ENCODE measurements at regions not wholly inside any gene's neighbourhood (a gene's known extent, or its start where the extent isn't known, plus 50 kb on each side); places are given as distances from the start of the nearest gene placed in this dataset.
"Not testable (repeated sequence)": the region's sequence is repeated elsewhere in the genome, so short reads cannot be mapped to it uniquely, and the experiment has no call there.

GRCh38 chr9:30609713-30610112 is 1774.7 kb upstream of the ACO1 start:
- no peak for DNase-seq (ENCODE audit: low read depth in 2 of 2)

GRCh38 chr9:30616782-30617181 is 1767.7 kb upstream of the ACO1 start:
- not testable (repeated sequence) for DNase-seq (ENCODE audit: low read depth in 2 of 2)

- no peak for DNase-seq (ENCODE audit: low read depth in 2 of 2)
These were observed 1761.9 kb upstream of the ACO1 start for GRCh38 chr9:30622561-30622960.

GRCh38 chr9:30628915-30629567 is 1755.4 kb upstream of the ACO1 start:
- DNase-seq (ENCODE audit: low read depth in 2 of 2) = no peak

GRCh38 chr9:30630459-30630858 is 1754.0 kb upstream of the ACO1 start:
- DNase-seq (ENCODE audit: low read depth in 2 of 2) = no peak

- DNase-seq (ENCODE audit: low read depth in 2 of 2) = not testable (repeated sequence)
These were observed 1737.8 kb upstream of the ACO1 start for GRCh38 chr9:30646639-30647038.

GRCh38 chr9:30661925-30662324 is 1722.5 kb upstream of the ACO1 start:
- no peak for DNase-seq (ENCODE audit: low read depth in 2 of 2)

- DNase-seq (ENCODE audit: low read depth in 2 of 2) = no peak
These were observed 1713.5 kb upstream of the ACO1 start for GRCh38 chr9:30670805-30671562.

- DNase-seq (ENCODE audit: low read depth in 2 of 2) = no peak
These were observed 1711.3 kb upstream of the ACO1 start for GRCh38 chr9:30673132-30673531.

GRCh38 chr9:30676651-30677050 is 1707.8 kb upstream of the ACO1 start:
- no peak for DNase-seq (ENCODE audit: low read depth in 2 of 2)

GRCh38 chr9:30677221-30677620 is 1707.2 kb upstream of the ACO1 start:
- DNase-seq (ENCODE audit: low read depth in 2 of 2) = no peak

GRCh38 chr9:30688801-30689200 is 1695.6 kb upstream of the ACO1 start:
- DNase-seq (ENCODE audit: low read depth in 2 of 2) = no peak

- no peak for DNase-seq (ENCODE audit: low read depth in 2 of 2)
These were observed 1686.5 kb upstream of the ACO1 start for GRCh38 chr9:30697958-30698357.

GRCh38 chr9:30711591-30711990 is 1672.9 kb upstream of the ACO1 start:
- no peak for DNase-seq (ENCODE audit: low read depth in 2 of 2)

GRCh38 chr9:30713243-30713642 is 1671.2 kb upstream of the ACO1 start:
- DNase-seq (ENCODE audit: low read depth in 2 of 2) = no peak

- no peak for DNase-seq (ENCODE audit: low read depth in 2 of 2)
These were observed 1670.1 kb upstream of the ACO1 start for GRCh38 chr9:30714389-30714788.

GRCh38 chr9:30718483-30718882 is 1666.0 kb upstream of the ACO1 start:
- no peak for DNase-seq (ENCODE audit: low read depth in 2 of 2)

GRCh38 chr9:30722065-30722464 is 1662.4 kb upstream of the ACO1 start:
- DNase-seq (ENCODE audit: low read depth in 2 of 2) = no peak

- DNase-seq (ENCODE audit: low read depth in 2 of 2) = no peak
These were observed 1660.8 kb upstream of the ACO1 start for GRCh38 chr9:30723656-30724055.

- DNase-seq (ENCODE audit: low read depth in 2 of 2) = no peak
These were observed 1652.4 kb upstream of the ACO1 start for GRCh38 chr9:30732060-30732459.

GRCh38 chr9:30744871-30745270 is 1639.6 kb upstream of the ACO1 start:
- no peak for DNase-seq (ENCODE audit: low read depth in 2 of 2)

- no peak for DNase-seq (ENCODE audit: low read depth in 2 of 2)
These were observed 1637.9 kb upstream of the ACO1 start for GRCh38 chr9:30746589-30746988.

- no peak for DNase-seq (ENCODE audit: low read depth in 2 of 2)
These were observed 1626.7 kb upstream of the ACO1 start for GRCh38 chr9:30757723-30758122.

Data from stimulated activated CD4-positive, alpha-beta T cell treated with anti-CD3 and anti-CD28 coated beads, Interleukin-15, amount 100 ng/mL, for 48 hours (primary cell).